GM23248 (cell line): ENCODE measurements at regions not wholly inside any gene's neighbourhood (a gene's known extent, or its start where the extent isn't known, plus 50 kb on each side); places are given as distances from the start of the nearest gene placed in this dataset.

Source experiments
- DNase-seq: peaks from one replicate; pipeline ENCODE4 v3.0.0-alpha.2; 2015
- H2AFZ ChIP-seq: fragments of 200-600 bp; sonication (generic); 2 replicates; pipeline ENCODE4 v1.6.1; 2016; ENCODE audit warnings: antibody characterized with exemption
- H3F3A ChIP-seq: fragments of 200-600 bp; sonication (generic); 2 replicates; pipeline ENCODE4 v1.6.1; 2016; ENCODE audit warnings: mild to moderate bottlenecking, antibody characterized with exemption, mixed run types; ENCODE audit not compliant: insufficient read depth
- H3K27ac ChIP-seq: fragments of 200-600 bp; sonication (generic); 2 replicates; pipeline ENCODE4 v1.5.1; 2016; ENCODE audit warnings: mild to moderate bottlenecking
- H3K27me3 ChIP-seq: fragments of 200-600 bp; sonication (generic); replicated peaks from 2 replicates; pipeline ENCODE4 v1.6.1; 2016; ENCODE audit warnings: mild to moderate bottlenecking; ENCODE audit not compliant: insufficient read depth
- H3K36me3 ChIP-seq: fragments of 200-600 bp; sonication (generic); 2 replicates; pipeline ENCODE4 v1.6.1; 2016; ENCODE audit warnings: low read depth, mild to moderate bottlenecking
- H3K4me1 ChIP-seq: fragments of 200-600 bp; sonication (generic); 2 replicates; pipeline ENCODE4 v1.6.1; 2016; ENCODE audit warnings: mild to moderate bottlenecking; ENCODE audit not compliant: insufficient read depth
- H3K4me2 ChIP-seq: fragments of 200-600 bp; sonication (generic); one replicate; pipeline ENCODE4 v1.6.1; 2016; ENCODE audit warnings: mild to moderate bottlenecking; ENCODE audit not compliant: unreplicated experiment
- H3K4me3 ChIP-seq: fragments of 200-600 bp; sonication (generic); 2 replicates; pipeline ENCODE4 v1.5.1; 2016; ENCODE audit warnings: mild to moderate bottlenecking
- H3K79me2 ChIP-seq: fragments of 200-600 bp; sonication (generic); 2 replicates; pipeline ENCODE4 v1.6.1; 2016; ENCODE audit warnings: mild to moderate bottlenecking; ENCODE audit not compliant: insufficient read depth
- H3K9ac ChIP-seq: fragments of 200-600 bp; sonication (generic); 2 replicates; pipeline ENCODE4 v1.6.1; 2016; ENCODE audit warnings: mild to moderate bottlenecking
- H3K9me2 ChIP-seq: fragments of 200-600 bp; sonication (generic); 2 replicates; pipeline ENCODE4 v1.6.1; 2016; ENCODE audit warnings: mixed run types, mild to moderate bottlenecking, moderate library complexity; ENCODE audit not compliant: insufficient read depth
- H3K9me3 ChIP-seq: fragments of 200-600 bp; sonication (generic); one replicate; pipeline ENCODE4 v1.6.1; 2017; ENCODE audit warnings: low read depth
- H4K20me1 ChIP-seq: fragments of 200-600 bp; sonication (generic); 2 replicates; pipeline ENCODE4 v1.6.0; 2016; ENCODE audit not compliant: insufficient read depth
- EZH2 ChIP-seq: fragments of 200-600 bp; sonication (generic); IDR thresholded peaks from 2 replicates; pipeline ENCODE4 v1.6.1; 2018; ENCODE audit warnings: antibody characterized with exemption, mild to moderate bottlenecking; ENCODE audit not compliant: insufficient read depth, poor library complexity, severe bottlenecking
- EZH2phosphoT487 ChIP-seq: fragments of 200-600 bp; sonication (generic); IDR thresholded peaks from 2 replicates; pipeline ENCODE4 v1.6.1; 2018; ENCODE audit warnings: antibody characterized with exemption, moderate library complexity, mild to moderate bottlenecking, low read depth; ENCODE audit not compliant: insufficient read depth
- WGBS, 2 experiments: methylation state at CpG; one replicate each; pipeline ENCODE4 v1.1.6; 2015 to 2017; ENCODE audit warnings: low lambda C conversion rate in 2 of 2, low coverage in 1 of 2; ENCODE audit errors: missing lambda C conversion rate in 2 of 2; 5-methylcytosine and 5-hydroxymethylcytosine counted together
- in situ Hi-C: fragments of 300-500 bp; cut with MboI; formaldehyde crosslinking; loops from 2 replicates; pipeline ENCODE4 v1.15.0; 2020

DNA sequence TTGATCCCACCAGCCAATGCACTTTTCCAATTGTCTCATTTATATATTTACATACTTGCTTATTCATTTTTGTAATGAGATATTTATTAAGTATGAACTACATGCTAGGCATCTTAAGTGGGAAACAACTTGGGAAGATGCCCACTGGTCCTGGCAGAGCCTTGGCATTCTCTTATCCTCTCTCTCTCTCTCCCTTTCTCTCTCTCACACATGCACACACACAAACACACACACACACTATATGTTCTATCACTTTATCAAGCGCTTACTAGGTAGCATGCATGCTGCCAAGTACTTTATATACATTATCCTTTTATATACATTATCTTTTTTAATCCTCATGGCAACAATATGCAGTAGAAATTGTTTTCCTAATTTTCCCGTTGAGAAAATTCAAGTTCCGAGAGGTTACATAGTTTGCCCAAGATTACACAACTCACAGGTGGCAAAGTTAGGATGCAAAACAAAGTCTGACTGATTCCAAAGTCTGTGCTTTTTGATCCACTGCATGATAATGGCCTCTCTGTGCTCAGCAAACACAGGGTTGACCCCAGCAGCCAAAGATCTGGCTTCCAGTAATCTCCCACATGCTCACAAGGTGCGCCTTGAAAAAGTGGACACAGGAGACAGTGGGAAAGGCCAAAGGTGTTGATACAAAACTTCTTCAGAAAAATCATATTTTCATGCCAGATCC, 173.1 kb upstream of the KLF3 start:
- Histone ChIP-seq H3F3A (no peaks in the 10 kb centered on the region), H3K4me1 (peaks cover 7% of the 10 kb centered on the region; the same call in 1 of the 2 replicates), H3K27me3 (no peaks in the 10 kb centered on the region), H3K36me3 (no peaks in the 10 kb centered on the region), H4K20me1 (no peaks in the 10 kb centered on the region), H3K9ac (peak overlapping the region; percentile 21; the same call in 1 of the 2 replicates), H2AFZ (peak overlapping the region; percentile 75; the same call in 1 of the 2 replicates), H3K4me3 (0 out of 2 replicates have a peak overlapping the region, but pooled peaks have one; percentile 16), H3K79me2 (no peaks in the 10 kb centered on the region), H3K9me3 (no peaks in the 10 kb centered on the region), H3K4me2 (peak overlapping the region; percentile 60), H3K27ac (no peak overlapping the region), H3K9me2 (no peaks in the 10 kb centered on the region)
- in situ Hi-C loops = no loop called here
- DNase-seq = no peak
- TF ChIP-seq EZH2 (no peak), EZH2phosphoT487 (no peak)
- WGBS, 2 experiments = 78 to 81% methylated on average over 4 of the region's 4 CpGs

DNA sequence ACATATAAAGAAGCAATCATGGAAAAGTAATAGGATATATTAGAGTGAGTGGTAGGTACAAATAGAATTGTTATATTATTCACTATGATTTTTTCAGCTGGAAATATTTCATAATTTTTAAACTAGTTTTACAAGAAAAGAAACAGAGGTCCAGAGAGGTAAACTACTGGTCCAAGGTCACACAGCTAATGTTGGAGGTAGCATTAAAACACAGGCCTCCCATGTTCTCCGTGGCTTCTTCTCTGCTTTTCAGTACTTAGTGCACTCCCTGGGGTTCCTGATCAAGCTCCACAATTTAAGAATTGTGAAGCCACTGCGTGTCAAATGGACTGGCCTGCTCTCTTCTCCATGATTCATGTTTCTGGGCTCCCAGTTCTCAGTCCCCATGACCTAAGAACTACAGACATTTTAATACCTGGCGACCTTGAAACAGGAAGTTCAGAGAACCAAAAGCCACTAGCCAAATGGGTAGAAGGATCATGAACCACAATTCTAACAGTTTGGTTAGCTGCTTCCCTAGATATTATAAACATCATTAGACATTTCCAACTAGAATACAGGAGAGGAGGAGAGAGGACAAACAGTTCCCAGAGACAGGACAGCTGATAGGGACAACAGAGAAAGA, 172.0 kb upstream of the KLF3 start:
- Histone ChIP-seq H2AFZ (no peak overlapping the region), H3K27me3 (no peaks in the 10 kb centered on the region), H3K4me2 (no peak overlapping the region), H3K36me3 (no peaks in the 10 kb centered on the region), H3F3A (no peaks in the 10 kb centered on the region), H3K27ac (no peak overlapping the region), H4K20me1 (no peaks in the 10 kb centered on the region), H3K9ac (no peak overlapping the region), H3K4me3 (no peak overlapping the region), H3K79me2 (no peaks in the 10 kb centered on the region), H3K9me3 (no peaks in the 10 kb centered on the region), H3K9me2 (no peaks in the 10 kb centered on the region), H3K4me1 (peaks cover 7% of the 10 kb centered on the region; the same call in 1 of the 2 replicates)
- no peak for DNase-seq
- TF ChIP-seq EZH2phosphoT487 (no peak), EZH2 (no peak)
- WGBS, 2 experiments = 66 to 75% methylated on average over 3 of the region's 3 CpGs
- in situ Hi-C loops = no loop called here

DNA sequence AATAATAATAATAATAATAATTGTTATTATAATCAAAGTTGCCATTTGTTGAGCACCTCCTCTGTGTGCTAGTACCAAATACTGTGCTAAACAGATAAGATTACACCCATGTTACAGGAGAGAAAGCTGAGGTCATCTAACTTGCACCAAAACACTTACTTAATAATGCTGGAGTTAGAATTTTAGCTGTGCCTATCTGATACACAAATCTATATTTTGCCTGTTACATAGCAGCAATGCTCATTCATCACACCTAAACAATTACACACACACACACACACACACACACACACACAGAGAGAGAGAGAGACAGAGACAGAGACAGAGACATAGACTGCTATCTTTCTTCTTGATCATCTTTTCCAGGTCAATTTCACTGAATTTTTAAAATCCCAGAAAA, 170.9 kb upstream of the KLF3 start:
- H4K20me1 ChIP-seq = no peaks in the 10 kb centered on the region
- H3K4me2 ChIP-seq = no peak overlapping the region
- H2AFZ ChIP-seq = no peak overlapping the region
- no peaks in the 10 kb centered on the region for H3F3A ChIP-seq
- H3K27ac ChIP-seq = no peak overlapping the region
- no peaks in the 10 kb centered on the region for H3K9me3 ChIP-seq
- no peak for TF ChIP-seq EZH2
- no peak for DNase-seq
- H3K4me3 ChIP-seq = no peak overlapping the region
- no peaks in the 10 kb centered on the region for H3K36me3 ChIP-seq
- H3K9me2 ChIP-seq = no peaks in the 10 kb centered on the region
- in situ Hi-C loops = no loop called here
- peaks cover 7% of the 10 kb centered on the region; the same call in 1 of the 2 replicates for H3K4me1 ChIP-seq
- no peak overlapping the region for H3K9ac ChIP-seq
- no peaks in the 10 kb centered on the region for H3K27me3 ChIP-seq
- no peaks in the 10 kb centered on the region for H3K79me2 ChIP-seq

DNA sequence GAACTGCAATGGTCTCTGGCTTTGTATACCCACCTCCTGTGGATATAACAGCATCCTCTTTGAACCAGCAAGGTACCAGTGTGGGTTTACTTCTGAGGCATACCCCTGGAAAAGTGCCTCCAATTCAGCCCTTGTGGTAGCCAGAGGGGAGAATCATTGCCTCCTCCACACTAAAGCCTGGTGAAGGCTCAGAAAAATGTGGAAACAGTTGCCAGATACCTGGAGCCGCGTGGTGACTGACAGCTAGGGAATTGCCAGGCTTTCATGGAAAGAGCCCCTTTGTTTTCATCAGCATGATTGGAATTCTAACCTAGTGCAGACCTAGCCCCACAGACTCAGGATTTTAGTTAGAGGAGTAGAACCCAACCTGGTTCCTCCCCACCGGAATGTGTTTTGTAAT, 168.6 kb upstream of the KLF3 start:
- H3K9me3 ChIP-seq = no peaks in the 10 kb centered on the region
- TF ChIP-seq EZH2phosphoT487 (no peak), EZH2 (no peak)
- H3K9me2 ChIP-seq = no peaks in the 10 kb centered on the region
- H3K79me2 ChIP-seq = no peaks in the 10 kb centered on the region
- WGBS, 2 experiments = 81% methylated on average over 3 of the region's 3 CpGs
- no peak for DNase-seq
- no peak overlapping the region for H2AFZ ChIP-seq
- no peak overlapping the region for H3K4me3 ChIP-seq
- peaks cover 9% of the 10 kb centered on the region; the same call in 1 of the 2 replicates for H3K4me1 ChIP-seq
- in situ Hi-C loops = no loop called here
- no peak overlapping the region for H3K9ac ChIP-seq
- no peaks in the 10 kb centered on the region for H3F3A ChIP-seq
- no peaks in the 10 kb centered on the region for H3K36me3 ChIP-seq
- no peak overlapping the region for H3K27ac ChIP-seq
- no peaks in the 10 kb centered on the region for H4K20me1 ChIP-seq
- H3K27me3 ChIP-seq = no peaks in the 10 kb centered on the region
- no peak overlapping the region for H3K4me2 ChIP-seq
